Right ventricle myocardium superior (tissue), 1 donor: ENCODE measurements at regions not wholly inside any gene's neighbourhood (a gene's known extent, or its start where the extent isn't known, plus 50 kb on each side); places are given as distances from the start of the nearest gene placed in this dataset.
"Not testable (repeated sequence)": the region's sequence is repeated elsewhere in the genome, so short reads cannot be mapped to it uniquely, and the experiment has no call there.

ENCODE experiments used
- ATAC-seq: fragments of 200-7000 bp; cut with Tn5 transposase; one replicate; pipeline ENCODE4 v1.9.1; 2020; ENCODE audit warnings: mild to moderate bottlenecking; ENCODE audit not compliant: poor library complexity
- DNase-seq: peaks from one replicate; pipeline ENCODE4 v3.0.0-alpha.2; 2020
- intact Hi-C: fragments of 100-400 bp; cut with DNase I; formaldehyde crosslinking; loops from one replicate; pipeline ENCODE4 v1.11.2; 2022
- donor health status: DM: no; HTN: yes; CAD: no; lungs with severe emphysema.

GRCh38 chr9:65404232-65405006 lies 119.4 kb upstream of the FOXD4L5 start:
- intact Hi-C loops = no loop called here
- ATAC-seq = no peak

GRCh38 chr9:65403721-65404120 lies 118.7 kb upstream of the FOXD4L5 start:
- ATAC-seq (no peak), DNase-seq (no peak)
- intact Hi-C loops = no loop called here

More at GRCh38 chr9:65404232-65405006, 119.4 kb upstream of the FOXD4L5 start:
- no peak for DNase-seq

GRCh38 chr9:65403072-65403471 lies 118.1 kb upstream of the FOXD4L5 start:
- DNase-seq, intact Hi-C loops, ATAC-seq: not testable (repeated sequence)

GRCh38 chr9:65402206-65402870 lies 117.3 kb upstream of the FOXD4L5 start:
- DNase-seq, intact Hi-C loops, ATAC-seq: not testable (repeated sequence)

GRCh38 chr9:65401456-65402045 lies 116.5 kb upstream of the FOXD4L5 start:
- ATAC-seq, intact Hi-C loops, DNase-seq: not testable (repeated sequence)

GRCh38 chr9:65400886-65401285 lies 115.9 kb upstream of the FOXD4L5 start:
- intact Hi-C loops = no loop called here
- DNase-seq (no peak), ATAC-seq (no peak)

GRCh38 chr9:65397763-65398719 lies 113.0 kb upstream of the FOXD4L5 start:
- DNase-seq, intact Hi-C loops, ATAC-seq: not testable (repeated sequence)

GRCh38 chr9:65397226-65397625 lies 112.2 kb upstream of the FOXD4L5 start:
- intact Hi-C loops, DNase-seq, ATAC-seq: not testable (repeated sequence)

GRCh38 chr9:65396601-65397000 lies 111.6 kb upstream of the FOXD4L5 start:
- DNase-seq, intact Hi-C loops, ATAC-seq: not testable (repeated sequence)

- DNase-seq, intact Hi-C loops, ATAC-seq: not testable (repeated sequence)
These were observed 110.8 kb upstream of the FOXD4L5 start for GRCh38 chr9:65395789-65396188.

GRCh38 chr9:65395121-65395520 lies 110.1 kb upstream of the FOXD4L5 start:
- ATAC-seq, DNase-seq, intact Hi-C loops: not testable (repeated sequence)

- DNase-seq, ATAC-seq, intact Hi-C loops: not testable (repeated sequence)
These were observed 108.3 kb upstream of the FOXD4L5 start for GRCh38 chr9:65393111-65393810.

- ATAC-seq, DNase-seq, intact Hi-C loops: not testable (repeated sequence)
These were observed 107.6 kb upstream of the FOXD4L5 start for GRCh38 chr9:65392611-65393010.

- intact Hi-C loops, ATAC-seq: not testable (repeated sequence)
- peak; percentile 58 for DNase-seq
These were observed 104.7 kb upstream of the FOXD4L5 start for GRCh38 chr9:65389710-65390109.

- DNase-seq, intact Hi-C loops, ATAC-seq: not testable (repeated sequence)
These were observed 104.2 kb upstream of the FOXD4L5 start for GRCh38 chr9:65389216-65389615.

GRCh38 chr9:65386699-65387098 lies 101.7 kb upstream of the FOXD4L5 start:
- DNase-seq (peak; percentile 86), ATAC-seq (peak; percentile 83)
- intact Hi-C loops = not testable (repeated sequence)

GRCh38 chr9:65386191-65386590 lies 101.2 kb upstream of the FOXD4L5 start:
- ATAC-seq, intact Hi-C loops, DNase-seq: not testable (repeated sequence)

- ATAC-seq, DNase-seq: not testable (repeated sequence)
These were observed 100.6 kb upstream of the FOXD4L5 start for GRCh38 chr9:65385655-65386024.

More at GRCh38 chr9:65385655-65386024, 100.6 kb upstream of the FOXD4L5 start:
- intact Hi-C loops = not testable (repeated sequence)
